H9 (cell line): ENCODE measurements at regions not wholly inside any gene's neighbourhood (a gene's known extent, or its start where the extent isn't known, plus 50 kb on each side); places are given as distances from the start of the nearest gene placed in this dataset.

Experiments used
- DNase-seq: peaks from one replicate; pipeline ENCODE4 v3.0.0-alpha.2; 2017
- H2AFZ ChIP-seq: one replicate; pipeline ENCODE4 v1.6.1; 2013; ENCODE audit warnings: mild to moderate bottlenecking, low read length, control low read depth, moderate library complexity
- H2AK5ac ChIP-seq: 2 replicates; pipeline ENCODE4 v1.6.1; 2013; ENCODE audit warnings: low read length, control low read depth, mixed read lengths; ENCODE audit not compliant: insufficient read length
- H2BK120ac ChIP-seq: one replicate; pipeline ENCODE4 v1.6.1; 2013; ENCODE audit warnings: low read depth, mild to moderate bottlenecking, low read length, control low read depth, inconsistent platforms; ENCODE audit not compliant: poor library complexity, severe bottlenecking
- H2BK12ac ChIP-seq: 2 replicates; pipeline ENCODE4 v1.6.1; 2013; ENCODE audit warnings: low read length, control low read depth, mixed read lengths, low read depth; ENCODE audit not compliant: insufficient read length
- H2BK15ac ChIP-seq: 2 replicates; pipeline ENCODE4 v1.6.1; 2013; ENCODE audit warnings: low read depth, low read length, control low read depth
- H2BK20ac ChIP-seq: one replicate; pipeline ENCODE4 v1.6.1; 2013; ENCODE audit warnings: low read depth, mild to moderate bottlenecking, low read length, control low read depth, inconsistent platforms; ENCODE audit not compliant: poor library complexity, severe bottlenecking
- H2BK5ac ChIP-seq: 2 replicates; pipeline ENCODE4 v1.6.1; 2013; ENCODE audit warnings: low read length, control low read depth, mixed read lengths; ENCODE audit not compliant: insufficient read length
- H3K14ac ChIP-seq: 2 replicates; pipeline ENCODE4 v1.6.1; 2013; ENCODE audit warnings: low read length, control low read depth; ENCODE audit not compliant: insufficient read depth
- H3K18ac ChIP-seq: 2 replicates; pipeline ENCODE4 v1.6.1; 2013; ENCODE audit warnings: low read depth, mild to moderate bottlenecking, mixed read lengths, low read length, control low read depth; ENCODE audit not compliant: insufficient read length
- H3K23ac ChIP-seq: 2 replicates; pipeline ENCODE4 v1.6.1; 2013; ENCODE audit warnings: low read length, control low read depth, mixed read lengths, low read depth; ENCODE audit not compliant: insufficient read length
- H3K23me2 ChIP-seq: 2 replicates; pipeline ENCODE4 v1.6.1; 2013; ENCODE audit warnings: low read depth, mild to moderate bottlenecking, mixed read lengths, low read length, control low read depth; ENCODE audit not compliant: insufficient read length, poor library complexity, severe bottlenecking
- H3K27ac ChIP-seq: 2 replicates; pipeline ENCODE4 v1.5.1; 2013; ENCODE audit warnings: low read length, control low read depth, mixed read lengths, low read depth; ENCODE audit not compliant: insufficient read length
- H3K27me3 ChIP-seq: 2 replicates; pipeline ENCODE4 v1.6.1; 2013; ENCODE audit warnings: low read length, control low read depth, inconsistent platforms; ENCODE audit not compliant: insufficient read depth
- H3K4ac ChIP-seq: 2 replicates; pipeline ENCODE4 v1.6.1; 2013; ENCODE audit warnings: low read depth, mild to moderate bottlenecking, control low read depth, inconsistent platforms, low read length, moderate library complexity
- H3K4me1 ChIP-seq: 2 replicates; pipeline ENCODE4 v1.6.1; 2013; ENCODE audit warnings: low read length, control low read depth, inconsistent platforms; ENCODE audit not compliant: insufficient read depth
- H3K4me2 ChIP-seq: 2 replicates; pipeline ENCODE4 v1.6.1; 2013; ENCODE audit warnings: low read length, control low read depth, mixed read lengths; ENCODE audit not compliant: insufficient read length, insufficient read depth
- H3K56ac ChIP-seq: 2 replicates; pipeline ENCODE4 v1.6.1; 2013; ENCODE audit warnings: low read depth, mild to moderate bottlenecking, mixed read lengths, low read length, control low read depth; ENCODE audit not compliant: insufficient read length
- H3K79me1 ChIP-seq: 2 replicates; pipeline ENCODE4 v1.6.1; 2013; ENCODE audit warnings: low read depth, mild to moderate bottlenecking, moderate library complexity, low read length, control low read depth, inconsistent platforms; ENCODE audit not compliant: insufficient read depth, poor library complexity, severe bottlenecking
- H3K79me2 ChIP-seq: 2 replicates; pipeline ENCODE4 v1.6.1; 2013; ENCODE audit warnings: low read length, control low read depth, inconsistent platforms; ENCODE audit not compliant: insufficient read depth
- H3K9ac ChIP-seq: 2 replicates; pipeline ENCODE4 v1.6.1; 2013; ENCODE audit warnings: low read length, control low read depth, mixed read lengths; ENCODE audit not compliant: insufficient read length; ENCODE audit errors: extremely low read depth
- H3K9me3 ChIP-seq: one replicate; pipeline ENCODE4 v1.6.1; 2013; ENCODE audit warnings: low read depth, low read length, inconsistent platforms; ENCODE audit not compliant: control insufficient read depth
- H3T11ph ChIP-seq: one replicate; pipeline ENCODE4 v1.6.1; 2013; ENCODE audit warnings: mild to moderate bottlenecking, low read length, control low read depth, inconsistent platforms
- H4K20me1 ChIP-seq: one replicate; pipeline ENCODE4 v1.6.1; 2013; ENCODE audit not compliant: control insufficient read depth, insufficient read length, insufficient read depth
- H4K5ac ChIP-seq: 2 replicates; pipeline ENCODE4 v1.6.1; 2013; ENCODE audit warnings: low read depth, mild to moderate bottlenecking, mixed read lengths, low read length, control low read depth; ENCODE audit not compliant: insufficient read length
- H4K8ac ChIP-seq: replicated peaks from 2 replicates; pipeline ENCODE4 v1.6.1; 2013; ENCODE audit warnings: low read length, control low read depth, mixed read lengths, low read depth; ENCODE audit not compliant: insufficient read length
- H4K91ac ChIP-seq: 2 replicates; pipeline ENCODE4 v1.6.1; 2013; ENCODE audit warnings: low read depth, mild to moderate bottlenecking, moderate library complexity, mixed read lengths, low read length, control low read depth; ENCODE audit not compliant: insufficient read length
- H3K27ac Mint-ChIP-seq, 3 experiments: 2 replicates in 2 of 3; 3 replicates in 1 of 3; pipeline ENCODE4 v1.8.0; 2020 to 2021; ENCODE audit warnings: mixed read lengths in 3 of 3, mild to moderate bottlenecking in 1 of 3, moderate library complexity in 1 of 3
- H3K27me3 Mint-ChIP-seq: 2 replicates; pipeline ENCODE4 v1.8.0; 2021; ENCODE audit warnings: low read depth, mild to moderate bottlenecking, moderate library complexity, mixed read lengths
- H3K36me3 Mint-ChIP-seq, 3 experiments: 2 replicates in 2 of 3; 3 replicates in 1 of 3; pipeline ENCODE4 v1.8.0; 2020 to 2021; ENCODE audit warnings: low read depth in 3 of 3, mixed read lengths in 3 of 3; ENCODE audit not compliant: insufficient read depth in 1 of 3
- H3K4me1 Mint-ChIP-seq, 2 experiments: 2 replicates each; pipeline ENCODE4 v1.8.0; 2020; ENCODE audit warnings: mixed read lengths in 2 of 2
- H3K4me3 Mint-ChIP-seq, 2 experiments: 2 replicates in 1 of 2; 3 replicates in 1 of 2; pipeline ENCODE4 v1.8.0; 2020 to 2021; ENCODE audit warnings: mild to moderate bottlenecking in 2 of 2, mixed read lengths in 2 of 2, moderate library complexity in 1 of 2
- H3K9me3 Mint-ChIP-seq, 2 experiments: 2 replicates in 1 of 2; 3 replicates in 1 of 2; pipeline ENCODE4 v1.8.0; 2020; ENCODE audit warnings: mild to moderate bottlenecking in 2 of 2, mixed read lengths in 2 of 2, moderate library complexity in 1 of 2
- CTCF ChIP-seq: fragments of 200-600 bp; sonication (generic); conservative IDR thresholded peaks from 3 replicates; pipeline ENCODE4 v1.8.0; 2021; ENCODE audit warnings: antibody characterized with exemption, mild to moderate bottlenecking

- Histone ChIP-seq H2AK5ac (no peak overlapping the region), H3K4me1 (no peaks in the 10 kb centered on the region), H2AFZ (no peak overlapping the region), H3K4ac (no peak overlapping the region), H4K5ac (no peak overlapping the region), H2BK20ac (no peak overlapping the region), H3T11ph (no peak overlapping the region), H2BK15ac (no peak overlapping the region), H3K79me2 (no peaks in the 10 kb centered on the region), H3K14ac (no peak overlapping the region), H3K23me2 (no peaks in the 10 kb centered on the region), H3K56ac (no peak overlapping the region), H3K23ac (no peak overlapping the region), H2BK120ac (no peak overlapping the region), H3K18ac (no peak overlapping the region), H2BK5ac (no peak overlapping the region), H3K9me3 (no peaks in the 10 kb centered on the region), H4K91ac (no peak overlapping the region), H3K27ac (no peak overlapping the region), H4K8ac (no peak overlapping the region), H3K79me1 (no peaks in the 10 kb centered on the region), H3K27me3 (no peaks in the 10 kb centered on the region; the same call in 1 of the 2 replicates), H2BK12ac (no peak overlapping the region), H3K9ac (no peak overlapping the region), H3K4me2 (no peak overlapping the region), H4K20me1 (no peaks in the 10 kb centered on the region)
- no peak for TF ChIP-seq CTCF
- Mint-ChIP-seq H3K4me1 (peaks cover 12 to 15% of the 10 kb centered on the region in 2 experiments), H3K27me3 (peaks cover 2% of the 10 kb centered on the region; the same call in 1 of the 2 replicates), H3K9me3 (no peaks in the 10 kb centered on the region), H3K4me3 (no peak overlapping the region), H3K27ac (no peak overlapping the region), H3K36me3 (no peaks in the 10 kb centered on the region)
- no peak for DNase-seq
Measured at GRCh38 chr6:113623129-113623528, 234.0 kb upstream of the MARCKS start.
